GM21360 (cell line): ENCODE measurements at regions not wholly inside any gene's neighbourhood (a gene's known extent, or its start where the extent isn't known, plus 50 kb on each side); places are given as distances from the start of the nearest gene placed in this dataset.

Source experiments
- ATAC-seq: cut with Tn5 transposase; IDR thresholded peaks from one replicate; pipeline ENCODE4 v1.9.1; 2021; ENCODE audit warnings: mild to moderate bottlenecking, moderate library complexity; ENCODE audit not compliant: unreplicated experiment

GRCh38 chr6:168791917-168792316, 350.9 kb downstream of the SMOC2 start:
- ATAC-seq, result no peak

- ATAC-seq, result no peak
Observed at GRCh38 chr6:168789699-168790098, 348.7 kb downstream of the SMOC2 start.

GRCh38 chr6:168785720-168786511, 344.9 kb downstream of the SMOC2 start:
- no peak for ATAC-seq

GRCh38 chr6:168784426-168784825, 343.4 kb downstream of the SMOC2 start:
- no peak for ATAC-seq

GRCh38 chr6:168783720-168784119, 342.7 kb downstream of the SMOC2 start:
- ATAC-seq, result no peak

GRCh38 chr6:168782187-168782751, 341.3 kb downstream of the SMOC2 start:
- ATAC-seq, result no peak

GRCh38 chr6:168778201-168778600, 337.2 kb downstream of the SMOC2 start:
- no peak for ATAC-seq

- ATAC-seq, result no peak
Observed at GRCh38 chr6:168774381-168774780, 333.4 kb downstream of the SMOC2 start.

- no peak for ATAC-seq
Observed at GRCh38 chr6:168773788-168774187, 332.8 kb downstream of the SMOC2 start.

- no peak for ATAC-seq
Observed at GRCh38 chr6:168765752-168766151, 324.8 kb downstream of the SMOC2 start.

- no peak for ATAC-seq
Observed at GRCh38 chr6:168756009-168756634, 315.1 kb downstream of the SMOC2 start.

- no peak for ATAC-seq
Observed at GRCh38 chr6:168746643-168747042, 305.7 kb downstream of the SMOC2 start.

- no peak for ATAC-seq
Observed at GRCh38 chr6:168746013-168746412, 305.0 kb downstream of the SMOC2 start.

- no peak for ATAC-seq
Observed at GRCh38 chr6:168744861-168745260, 303.9 kb downstream of the SMOC2 start.

GRCh38 chr6:168741942-168742782, 301.2 kb downstream of the SMOC2 start:
- ATAC-seq, result no peak

GRCh38 chr6:168741305-168741704, 300.3 kb downstream of the SMOC2 start:
- no peak for ATAC-seq

- ATAC-seq, result no peak
Observed at GRCh38 chr6:168739381-168739780, 298.4 kb downstream of the SMOC2 start.

- no peak for ATAC-seq
Observed at GRCh38 chr6:168737481-168737880, 296.5 kb downstream of the SMOC2 start.

GRCh38 chr6:168737014-168737413, 296.0 kb downstream of the SMOC2 start:
- ATAC-seq, result no peak

GRCh38 chr6:168736039-168736438, 295.1 kb downstream of the SMOC2 start:
- no peak for ATAC-seq

GRCh38 chr6:168735268-168735949, 294.4 kb downstream of the SMOC2 start:
- ATAC-seq, result no peak
